ENCODE measurements at regions not wholly inside any gene's neighbourhood (a gene's known extent, or its start where the extent isn't known, plus 50 kb on each side); places are given as distances from the start of the nearest gene placed in this dataset.

GRCh38 chr2:181197140-181197760 is 216.8 kb downstream of the UBE2E3 start:
- Histone ChIP-seq H3K27ac (ENCODE audit: low read depth, low read length) (no peak overlapping the region), H3K79me2 (ENCODE audit: insufficient read depth, low read length) (no peaks in the 10 kb centered on the region), H3K9me3 (ENCODE audit: insufficient read depth, low read depth, low read length) (no peaks in the 10 kb centered on the region), H3K27me3 (ENCODE audit: insufficient read depth, low read length) (no peaks in the 10 kb centered on the region), H4K20me1 (ENCODE audit: insufficient read depth, low read length) (no peaks in the 10 kb centered on the region), H3K36me3 (ENCODE audit: insufficient read depth, low read length) (no peaks in the 10 kb centered on the region), H3K4me3 (ENCODE audit: insufficient read depth, low read depth, low read length) (no peak overlapping the region), H3K4me1 (ENCODE audit: insufficient read depth, low read length) (no peaks in the 10 kb centered on the region), H3K9ac (ENCODE audit: low read length) (no peak overlapping the region), H3K4me2 (ENCODE audit: low read length) (no peak overlapping the region), H2AFZ (ENCODE audit: low read depth, low read length) (no peak overlapping the region)
- no peak overlapping the region for H3K4me3 Mint-ChIP-seq (ENCODE audit: unreplicated experiment)
- no peaks in the 10 kb centered on the region for H3K27me3 Mint-ChIP-seq (ENCODE audit: low read depth, unreplicated experiment)
- no peak overlapping the region for H3K27ac Mint-ChIP-seq (ENCODE audit: unreplicated experiment)
- no peak for TF ChIP-seq CTCF (IDR thresholded peaks at IDR 0.05; ENCODE audit: insufficient read depth, low read depth, low read length)
- no peak for TF ChIP-seq EZH2 (IDR thresholded peaks at IDR 0.05; ENCODE audit: insufficient read depth, low read length)
- no peaks in the 10 kb centered on the region for H3K9me3 Mint-ChIP-seq (ENCODE audit: unreplicated experiment)
- H3K36me3 Mint-ChIP-seq (ENCODE audit: low read depth, unreplicated experiment): no peaks in the 10 kb centered on the region
- FAIRE-seq (no peak), DNase-seq (ENCODE audit: low read depth) (no peak)
- H3K4me1 Mint-ChIP-seq (ENCODE audit: low read depth, unreplicated experiment): no peaks in the 10 kb centered on the region

GRCh38 chr2:181198183-181198864 is 217.9 kb downstream of the UBE2E3 start:
- H3K36me3 ChIP-seq (ENCODE audit: insufficient read depth, low read length): no peaks in the 10 kb centered on the region
- H3K27me3 ChIP-seq (ENCODE audit: insufficient read depth, low read length): no peaks in the 10 kb centered on the region
- no peaks in the 10 kb centered on the region for H3K9me3 ChIP-seq (ENCODE audit: insufficient read depth, low read depth, low read length)
- H3K4me3 ChIP-seq (ENCODE audit: insufficient read depth, low read depth, low read length): no peak overlapping the region
- H3K9ac ChIP-seq (ENCODE audit: low read length): no peak overlapping the region
- TF ChIP-seq EZH2 (IDR thresholded peaks at IDR 0.05; ENCODE audit: insufficient read depth, low read length) (no peak), CTCF (IDR thresholded peaks at IDR 0.05; ENCODE audit: insufficient read depth, low read depth, low read length) (no peak)
- H3K4me1 Mint-ChIP-seq (ENCODE audit: low read depth, unreplicated experiment): peaks cover 3% of the 10 kb centered on the region
- no peaks in the 10 kb centered on the region for H3K79me2 ChIP-seq (ENCODE audit: insufficient read depth, low read length)
- peaks cover 5% of the 10 kb centered on the region for H3K4me1 ChIP-seq (ENCODE audit: insufficient read depth, low read length)
- no peak for DNase-seq (ENCODE audit: low read depth)
- H3K9me3 Mint-ChIP-seq (ENCODE audit: unreplicated experiment): no peaks in the 10 kb centered on the region
- H3K27ac ChIP-seq (ENCODE audit: low read depth, low read length): no peak overlapping the region
- no peaks in the 10 kb centered on the region for H3K27me3 Mint-ChIP-seq (ENCODE audit: low read depth, unreplicated experiment)
- H4K20me1 ChIP-seq (ENCODE audit: insufficient read depth, low read length): no peaks in the 10 kb centered on the region
- no peaks in the 10 kb centered on the region for H3K36me3 Mint-ChIP-seq (ENCODE audit: low read depth, unreplicated experiment)
- no peak overlapping the region for H3K4me2 ChIP-seq (ENCODE audit: low read length)
- no peak overlapping the region for H3K27ac Mint-ChIP-seq (ENCODE audit: unreplicated experiment)
- no peak for FAIRE-seq
- no peak overlapping the region for H2AFZ ChIP-seq (ENCODE audit: low read depth, low read length)
- H3K4me3 Mint-ChIP-seq (ENCODE audit: unreplicated experiment): no peak overlapping the region

GRCh38 chr2:181203412-181203811 is 223.0 kb downstream of the UBE2E3 start:
- peaks cover 5% of the 10 kb centered on the region for H3K4me1 ChIP-seq (ENCODE audit: insufficient read depth, low read length)
- DNase-seq (ENCODE audit: low read depth): peak; percentile 90
- Mint-ChIP-seq H3K27me3 (ENCODE audit: low read depth, unreplicated experiment) (no peaks in the 10 kb centered on the region), H3K9me3 (ENCODE audit: unreplicated experiment) (peaks cover 11% of the 10 kb centered on the region), H3K27ac (ENCODE audit: unreplicated experiment) (no peak overlapping the region), H3K4me3 (ENCODE audit: unreplicated experiment) (no peak overlapping the region), H3K36me3 (ENCODE audit: low read depth, unreplicated experiment) (no peaks in the 10 kb centered on the region), H3K4me1 (ENCODE audit: low read depth, unreplicated experiment) (peaks cover 10% of the 10 kb centered on the region)
- no peak overlapping the region for H3K9ac ChIP-seq (ENCODE audit: low read length)
- H3K36me3 ChIP-seq (ENCODE audit: insufficient read depth, low read length): no peaks in the 10 kb centered on the region
- no peaks in the 10 kb centered on the region for H3K79me2 ChIP-seq (ENCODE audit: insufficient read depth, low read length)
- no peak for TF ChIP-seq CTCF (IDR thresholded peaks at IDR 0.05; ENCODE audit: insufficient read depth, low read depth, low read length)
- TF ChIP-seq EZH2 (IDR thresholded peaks at IDR 0.05; ENCODE audit: insufficient read depth, low read length): no peak
- H2AFZ ChIP-seq (ENCODE audit: low read depth, low read length): no peak overlapping the region
- H4K20me1 ChIP-seq (ENCODE audit: insufficient read depth, low read length): no peaks in the 10 kb centered on the region
- peak overlapping the region; percentile 45 for H3K4me2 ChIP-seq (ENCODE audit: low read length)
- FAIRE-seq: peak; percentile 93
- H3K27me3 ChIP-seq (ENCODE audit: insufficient read depth, low read length): no peaks in the 10 kb centered on the region
- H3K27ac ChIP-seq (ENCODE audit: low read depth, low read length): peak overlapping the region; percentile 44
- no peak overlapping the region for H3K4me3 ChIP-seq (ENCODE audit: insufficient read depth, low read depth, low read length)
- H3K9me3 ChIP-seq (ENCODE audit: insufficient read depth, low read depth, low read length): peaks cover 4% of the 10 kb centered on the region

Measured in astrocyte (in vitro differentiated cells and primary cell).